Fibroblast of skin of left biceps (primary cell): ENCODE measurements at regions not wholly inside any gene's neighbourhood (a gene's known extent, or its start where the extent isn't known, plus 50 kb on each side); places are given as distances from the start of the nearest gene placed in this dataset.
"Not testable (repeated sequence)": the region's sequence is repeated elsewhere in the genome, so short reads cannot be mapped to it uniquely, and the experiment has no call there.

Experiments used
- DNase-seq, 2 experiments: peaks; one replicate each; pipeline ENCODE4 v3.0.0-alpha.2; 2013; ENCODE audit warnings: low read depth in 2 of 2

- no peak for DNase-seq
Observed at GRCh38 chrX:6990552-6991193, 156.8 kb upstream of the STS start.

GRCh38 chrX:6989858-6990257 lies 157.7 kb upstream of the STS start:
- DNase-seq, result no peak

GRCh38 chrX:6988694-6989093 lies 158.8 kb upstream of the STS start:
- DNase-seq, result not testable (repeated sequence)

- DNase-seq, result no peak
Observed at GRCh38 chrX:6986915-6987314, 160.6 kb upstream of the STS start.

GRCh38 chrX:6985537-6985936 lies 162.0 kb upstream of the STS start:
- no peak for DNase-seq

GRCh38 chrX:6983207-6983955 lies 164.1 kb upstream of the STS start:
- DNase-seq, result no peak

- DNase-seq, result no peak
Observed at GRCh38 chrX:6981718-6982406, 165.7 kb upstream of the STS start.

- peak in 1 of 2 experiments; percentile 7 for DNase-seq
Observed at GRCh38 chrX:6980981-6981380, 166.5 kb upstream of the STS start.

GRCh38 chrX:6968231-6968630 lies 179.3 kb upstream of the STS start:
- DNase-seq, result no peak

GRCh38 chrX:6965729-6966128 lies 181.8 kb upstream of the STS start:
- DNase-seq, result no peak

- DNase-seq, result no peak
Observed at GRCh38 chrX:6962006-6962355, 185.5 kb upstream of the STS start.

- no peak for DNase-seq
Observed at GRCh38 chrX:6961286-6962005, 186.1 kb upstream of the STS start.

GRCh38 chrX:6959006-6959405 lies 188.5 kb upstream of the STS start:
- DNase-seq, result no peak

- no peak for DNase-seq
Observed at GRCh38 chrX:6954836-6955235, 192.7 kb upstream of the STS start.

- DNase-seq, result no peak
Observed at GRCh38 chrX:6946168-6946567, 201.3 kb upstream of the STS start.

GRCh38 chrX:6941041-6941440 lies 206.5 kb upstream of the STS start:
- no peak for DNase-seq

GRCh38 chrX:6932942-6933341 lies 214.6 kb upstream of the STS start:
- DNase-seq, result not testable (repeated sequence)

GRCh38 chrX:6930307-6930849 lies 217.1 kb upstream of the STS start:
- DNase-seq, result no peak

GRCh38 chrX:6924443-6925077 lies 223.0 kb upstream of the STS start:
- DNase-seq, result no peak

- DNase-seq, result no peak
Observed at GRCh38 chrX:6917666-6918065, 229.8 kb upstream of the STS start.

- DNase-seq, result no peak
Observed at GRCh38 chrX:6910218-6910617, 237.3 kb upstream of the STS start.

- no peak for DNase-seq
Observed at GRCh38 chrX:6909396-6909795, 238.1 kb upstream of the STS start.
